ENCODE measurements at regions not wholly inside any gene's neighbourhood (a gene's known extent, or its start where the extent isn't known, plus 50 kb on each side); places are given as distances from the start of the nearest gene placed in this dataset.

GRCh38 chr3:34360713-34361112, 562.3 kb downstream of the PDCD6IP start:
- Histone ChIP-seq H3K4me1 (ENCODE audit: control insufficient read depth, insufficient read depth, low read length) (no peaks in the 10 kb centered on the region), H3K4me3 (ENCODE audit: low read depth in 2 of 2, low read length in 2 of 2) (no peak overlapping the region), H3K27me3 (ENCODE audit: control insufficient read depth, insufficient read depth, low read length) (no peaks in the 10 kb centered on the region), H3K36me3 (ENCODE audit: control insufficient read depth, insufficient read depth, low read length) (no peaks in the 10 kb centered on the region), H3K27ac (ENCODE audit: low read length) (no peak overlapping the region), H3K9me3 (ENCODE audit: control insufficient read depth, insufficient read depth, low read depth, low read length) (no peaks in the 10 kb centered on the region)
- ChIA-PET POLR2A (no interaction called here), CTCF (no interaction called here)
- DNase-seq (ENCODE audit: low read depth, low spot score) (no peak), ATAC-seq (no peak)
- TF ChIP-seq, protein P1, sequence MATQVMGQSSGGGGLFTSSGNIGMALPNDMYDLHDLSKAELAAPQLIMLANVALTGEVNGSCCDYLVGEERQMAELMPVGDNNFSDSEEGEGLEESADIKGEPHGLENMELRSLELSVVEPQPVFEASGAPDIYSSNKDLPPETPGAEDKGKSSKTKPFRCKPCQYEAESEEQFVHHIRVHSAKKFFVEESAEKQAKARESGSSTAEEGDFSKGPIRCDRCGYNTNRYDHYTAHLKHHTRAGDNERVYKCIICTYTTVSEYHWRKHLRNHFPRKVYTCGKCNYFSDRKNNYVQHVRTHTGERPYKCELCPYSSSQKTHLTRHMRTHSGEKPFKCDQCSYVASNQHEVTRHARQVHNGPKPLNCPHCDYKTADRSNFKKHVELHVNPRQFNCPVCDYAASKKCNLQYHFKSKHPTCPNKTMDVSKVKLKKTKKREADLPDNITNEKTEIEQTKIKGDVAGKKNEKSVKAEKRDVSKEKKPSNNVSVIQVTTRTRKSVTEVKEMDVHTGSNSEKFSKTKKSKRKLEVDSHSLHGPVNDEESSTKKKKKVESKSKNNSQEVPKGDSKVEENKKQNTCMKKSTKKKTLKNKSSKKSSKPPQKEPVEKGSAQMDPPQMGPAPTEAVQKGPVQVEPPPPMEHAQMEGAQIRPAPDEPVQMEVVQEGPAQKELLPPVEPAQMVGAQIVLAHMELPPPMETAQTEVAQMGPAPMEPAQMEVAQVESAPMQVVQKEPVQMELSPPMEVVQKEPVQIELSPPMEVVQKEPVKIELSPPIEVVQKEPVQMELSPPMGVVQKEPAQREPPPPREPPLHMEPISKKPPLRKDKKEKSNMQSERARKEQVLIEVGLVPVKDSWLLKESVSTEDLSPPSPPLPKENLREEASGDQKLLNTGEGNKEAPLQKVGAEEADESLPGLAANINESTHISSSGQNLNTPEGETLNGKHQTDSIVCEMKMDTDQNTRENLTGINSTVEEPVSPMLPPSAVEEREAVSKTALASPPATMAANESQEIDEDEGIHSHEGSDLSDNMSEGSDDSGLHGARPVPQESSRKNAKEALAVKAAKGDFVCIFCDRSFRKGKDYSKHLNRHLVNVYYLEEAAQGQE (IDR thresholded peaks at IDR 0.05; ENCODE audit: insufficient read depth in 1 of 2, low read depth in 2 of 2, low read length in 1 of 2) = no peak
- TF ChIP-seq, protein P2, sequence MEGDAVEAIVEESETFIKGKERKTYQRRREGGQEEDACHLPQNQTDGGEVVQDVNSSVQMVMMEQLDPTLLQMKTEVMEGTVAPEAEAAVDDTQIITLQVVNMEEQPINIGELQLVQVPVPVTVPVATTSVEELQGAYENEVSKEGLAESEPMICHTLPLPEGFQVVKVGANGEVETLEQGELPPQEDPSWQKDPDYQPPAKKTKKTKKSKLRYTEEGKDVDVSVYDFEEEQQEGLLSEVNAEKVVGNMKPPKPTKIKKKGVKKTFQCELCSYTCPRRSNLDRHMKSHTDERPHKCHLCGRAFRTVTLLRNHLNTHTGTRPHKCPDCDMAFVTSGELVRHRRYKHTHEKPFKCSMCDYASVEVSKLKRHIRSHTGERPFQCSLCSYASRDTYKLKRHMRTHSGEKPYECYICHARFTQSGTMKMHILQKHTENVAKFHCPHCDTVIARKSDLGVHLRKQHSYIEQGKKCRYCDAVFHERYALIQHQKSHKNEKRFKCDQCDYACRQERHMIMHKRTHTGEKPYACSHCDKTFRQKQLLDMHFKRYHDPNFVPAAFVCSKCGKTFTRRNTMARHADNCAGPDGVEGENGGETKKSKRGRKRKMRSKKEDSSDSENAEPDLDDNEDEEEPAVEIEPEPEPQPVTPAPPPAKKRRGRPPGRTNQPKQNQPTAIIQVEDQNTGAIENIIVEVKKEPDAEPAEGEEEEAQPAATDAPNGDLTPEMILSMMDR (IDR thresholded peaks at IDR 0.05) = no peak
- TF ChIP-seq POLR2AphosphoS5 (IDR thresholded peaks at IDR 0.05; ENCODE audit: low read depth, low read length) (no peak), TCF7L2 (IDR thresholded peaks at IDR 0.05; ENCODE audit: low read depth, low read length) (no peak), SIN3A (IDR thresholded peaks at IDR 0.05; ENCODE audit: borderline replicate concordance, insufficient read depth, low read depth, low read length) (no peak)
- intact Hi-C loops (cut with micrococcal nuclease; ENCODE audit: unreplicated experiment) = no loop called here
- no TSS peak for BruUV-seq (replicated peaks)
- in situ Hi-C loops (cut with HindIII; ENCODE audit: low pct_unique_long_range_greater_than_20kb, low sequenced_read_pairs) = no loop called here

DNA sequence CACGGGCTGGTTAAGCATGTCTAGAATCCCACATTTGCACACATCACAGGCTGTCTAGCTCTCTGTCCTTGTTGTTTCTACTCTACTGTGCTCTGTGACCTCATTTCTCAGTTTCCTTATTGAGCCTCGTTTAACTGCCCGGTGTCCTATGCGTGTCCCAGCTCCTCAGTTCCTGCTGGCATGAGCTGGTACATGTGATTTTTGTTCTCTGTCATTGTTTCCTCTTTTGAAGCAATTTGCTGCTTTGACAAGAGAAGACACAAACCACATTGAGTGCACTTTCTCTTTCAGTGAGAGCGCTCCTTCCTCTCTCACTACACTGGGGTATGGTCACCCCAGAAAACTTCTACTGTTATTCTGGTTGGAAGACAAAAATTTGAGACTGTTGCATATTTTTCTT, 563.5 kb downstream of the PDCD6IP start:
- TF ChIP-seq SIN3A (IDR thresholded peaks at IDR 0.05; ENCODE audit: borderline replicate concordance, insufficient read depth, low read depth, low read length) = no peak
- TF ChIP-seq, protein P1 (IDR thresholded peaks at IDR 0.05; ENCODE audit: insufficient read depth in 1 of 2, low read depth in 2 of 2, low read length in 1 of 2) = no peak
- TF ChIP-seq, protein P2 (IDR thresholded peaks at IDR 0.05) = no peak
- TF ChIP-seq POLR2AphosphoS5 (IDR thresholded peaks at IDR 0.05; ENCODE audit: low read depth, low read length) = no peak
- no peak for TF ChIP-seq TCF7L2 (IDR thresholded peaks at IDR 0.05; ENCODE audit: low read depth, low read length)
- DNase-seq (ENCODE audit: low read depth, low spot score) = no peak
- Histone ChIP-seq H3K36me3 (ENCODE audit: control insufficient read depth, insufficient read depth, low read length) (no peaks in the 10 kb centered on the region), H3K9me3 (ENCODE audit: control insufficient read depth, insufficient read depth, low read depth, low read length) (no peaks in the 10 kb centered on the region), H3K4me1 (ENCODE audit: control insufficient read depth, insufficient read depth, low read length) (no peaks in the 10 kb centered on the region), H3K4me3 (ENCODE audit: low read depth in 2 of 2, low read length in 2 of 2) (no peak overlapping the region), H3K27ac (ENCODE audit: low read length) (no peak overlapping the region), H3K27me3 (ENCODE audit: control insufficient read depth, insufficient read depth, low read length) (no peaks in the 10 kb centered on the region)
- BruUV-seq (replicated peaks) = no TSS peak
- no peak for ATAC-seq
- ChIA-PET POLR2A (no interaction called here), CTCF (no interaction called here)
- in situ Hi-C loops (cut with HindIII; ENCODE audit: low pct_unique_long_range_greater_than_20kb, low sequenced_read_pairs) (no loop called here), intact Hi-C loops (cut with micrococcal nuclease; ENCODE audit: unreplicated experiment) (no loop called here)
